GM23248 (cell line): ENCODE measurements at regions not wholly inside any gene's neighbourhood (a gene's known extent, or its start where the extent isn't known, plus 50 kb on each side); places are given as distances from the start of the nearest gene placed in this dataset.

Experiments used
- EZH2 ChIP-seq: fragments of 200-600 bp; sonication (generic); IDR thresholded peaks from 2 replicates; pipeline ENCODE4 v1.6.1; 2018; ENCODE audit warnings: antibody characterized with exemption, mild to moderate bottlenecking; ENCODE audit not compliant: insufficient read depth, poor library complexity, severe bottlenecking
- EZH2phosphoT487 ChIP-seq: fragments of 200-600 bp; sonication (generic); IDR thresholded peaks from 2 replicates; pipeline ENCODE4 v1.6.1; 2018; ENCODE audit warnings: antibody characterized with exemption, moderate library complexity, mild to moderate bottlenecking, low read depth; ENCODE audit not compliant: insufficient read depth

DNA sequence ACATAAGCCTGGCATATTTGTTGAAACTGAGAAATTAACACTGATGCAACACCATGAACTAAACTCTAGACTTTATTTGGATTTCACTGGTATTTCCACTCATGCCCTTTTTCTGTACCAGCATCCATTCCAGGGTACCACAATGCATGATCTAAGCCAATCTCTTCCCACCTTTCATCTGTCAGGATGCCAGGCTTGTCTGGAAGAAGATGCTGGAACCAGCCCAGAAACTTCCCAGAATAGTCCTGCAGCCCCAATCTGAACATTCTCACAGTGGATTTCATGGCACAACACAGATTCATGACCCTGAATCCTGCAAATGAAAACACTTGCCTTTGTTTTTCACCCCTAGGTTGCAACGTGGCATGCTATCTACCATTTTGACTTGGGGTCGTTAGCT is 189.3 kb upstream of the LHX5 start:
- TF ChIP-seq EZH2 (no peak), EZH2phosphoT487 (no peak)
